ENCODE measurements at regions not wholly inside any gene's neighbourhood (a gene's known extent, or its start where the extent isn't known, plus 50 kb on each side); places are given as distances from the start of the nearest gene placed in this dataset.

GRCh38 chr6:43990627-43991619, 136.3 kb downstream of the MRPL14 start:
- TF ChIP-seq EZH2 (IDR thresholded peaks at IDR 0.05; ENCODE audit: borderline replicate concordance, insufficient read depth, low read depth, low read length, poor library complexity, severe bottlenecking): no peak
- TF ChIP-seq, protein P1, sequence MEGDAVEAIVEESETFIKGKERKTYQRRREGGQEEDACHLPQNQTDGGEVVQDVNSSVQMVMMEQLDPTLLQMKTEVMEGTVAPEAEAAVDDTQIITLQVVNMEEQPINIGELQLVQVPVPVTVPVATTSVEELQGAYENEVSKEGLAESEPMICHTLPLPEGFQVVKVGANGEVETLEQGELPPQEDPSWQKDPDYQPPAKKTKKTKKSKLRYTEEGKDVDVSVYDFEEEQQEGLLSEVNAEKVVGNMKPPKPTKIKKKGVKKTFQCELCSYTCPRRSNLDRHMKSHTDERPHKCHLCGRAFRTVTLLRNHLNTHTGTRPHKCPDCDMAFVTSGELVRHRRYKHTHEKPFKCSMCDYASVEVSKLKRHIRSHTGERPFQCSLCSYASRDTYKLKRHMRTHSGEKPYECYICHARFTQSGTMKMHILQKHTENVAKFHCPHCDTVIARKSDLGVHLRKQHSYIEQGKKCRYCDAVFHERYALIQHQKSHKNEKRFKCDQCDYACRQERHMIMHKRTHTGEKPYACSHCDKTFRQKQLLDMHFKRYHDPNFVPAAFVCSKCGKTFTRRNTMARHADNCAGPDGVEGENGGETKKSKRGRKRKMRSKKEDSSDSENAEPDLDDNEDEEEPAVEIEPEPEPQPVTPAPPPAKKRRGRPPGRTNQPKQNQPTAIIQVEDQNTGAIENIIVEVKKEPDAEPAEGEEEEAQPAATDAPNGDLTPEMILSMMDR (IDR thresholded peaks at IDR 0.05): no peak
- WGBS (ENCODE audit: insufficient coverage): 75% methylated on average over 17 of the region's 18 CpGs
- DNase-seq (no peak), ATAC-seq (ENCODE audit: low read depth) (no peak)
- Histone ChIP-seq H2AFZ (ENCODE audit: insufficient read depth, low read depth, low read length, poor library complexity, severe bottlenecking) (no peak overlapping the region), H3K79me2 (ENCODE audit: control insufficient read depth, insufficient read depth, low read length) (no peaks in the 10 kb centered on the region), H3K9me3 (ENCODE audit: control extremely low read depth in 1 of 3, control insufficient read depth in 2 of 3, insufficient read depth in 1 of 3, low read length in 2 of 3) (no peaks in the 10 kb centered on the region), H3K9ac (ENCODE audit: low read length) (no peak overlapping the region), H3K4me3 (ENCODE audit: control extremely low read depth in 1 of 5, extremely low read depth in 1 of 5, insufficient read depth in 1 of 5, low read depth in 2 of 5, low read length in 4 of 5) (no peak overlapping the region), H3K27me3 (replicated peaks in 1 of 4; ENCODE audit: control extremely low read depth in 1 of 4, control insufficient read depth in 3 of 4, insufficient read depth in 4 of 4, low read length in 3 of 4) (peaks cover 0 to 3% (median 0%) of the 10 kb centered on the region in 4 experiments), H3K4me2 (replicated peaks; ENCODE audit: low read depth, low read length, poor library complexity, severe bottlenecking) (no peak overlapping the region), H3K4me1 (ENCODE audit: control insufficient read depth in 2 of 2, insufficient read depth in 2 of 2, low read length in 2 of 2) (peaks cover 0 to 3% of the 10 kb centered on the region in 2 donors), H3K27ac (ENCODE audit: low read length in 2 of 2) (no peak overlapping the region), H3K36me3 (replicated peaks in 1 of 2; ENCODE audit: control extremely low read depth in 1 of 2, control insufficient read depth in 1 of 2, extremely low read depth in 1 of 2, insufficient read depth in 2 of 2, low read length in 1 of 2) (no peaks in the 10 kb centered on the region), H4K20me1 (ENCODE audit: control insufficient read depth, insufficient read depth, low read length, poor library complexity, severe bottlenecking) (no peaks in the 10 kb centered on the region)
- Mint-ChIP-seq H3K27me3 (peaks cover 24% of the 10 kb centered on the region), H3K9me3 (ENCODE audit: insufficient read depth) (no peaks in the 10 kb centered on the region), H3K4me1 (peaks cover 2% of the 10 kb centered on the region), H3K4me3 (no peak overlapping the region), H3K27ac (no peak overlapping the region)
- ChIA-PET CTCF (interaction anchor here (1.1 kb wide), 1 partner anchor 86 kb away, joined by 3 read pairs; no protein-coding TSS in a partner anchor), POLR2A (no interaction called here)
- intact Hi-C loops (cut with micrococcal nuclease): no loop called here

GRCh38 chr6:43990275-43990626, 137.0 kb downstream of the MRPL14 start:
- H3K27ac Mint-ChIP-seq: no peak overlapping the region
- Histone ChIP-seq H3K4me2 (replicated peaks; ENCODE audit: low read depth, low read length, poor library complexity, severe bottlenecking) (no peak overlapping the region), H3K4me3 (ENCODE audit: control extremely low read depth in 1 of 5, extremely low read depth in 1 of 5, insufficient read depth in 1 of 5, low read depth in 2 of 5, low read length in 4 of 5) (no peak overlapping the region), H4K20me1 (ENCODE audit: control insufficient read depth, insufficient read depth, low read length, poor library complexity, severe bottlenecking) (no peaks in the 10 kb centered on the region), H3K27me3 (replicated peaks in 1 of 4; ENCODE audit: control extremely low read depth in 1 of 4, control insufficient read depth in 3 of 4, insufficient read depth in 4 of 4, low read length in 3 of 4) (peaks cover 0 to 3% (median 0%) of the 10 kb centered on the region in 4 experiments), H3K36me3 (replicated peaks in 1 of 2; ENCODE audit: control extremely low read depth in 1 of 2, control insufficient read depth in 1 of 2, extremely low read depth in 1 of 2, insufficient read depth in 2 of 2, low read length in 1 of 2) (no peaks in the 10 kb centered on the region), H2AFZ (ENCODE audit: insufficient read depth, low read depth, low read length, poor library complexity, severe bottlenecking) (no peak overlapping the region), H3K9ac (ENCODE audit: low read length) (no peak overlapping the region), H3K27ac (ENCODE audit: low read length in 2 of 2) (no peak overlapping the region), H3K9me3 (ENCODE audit: control extremely low read depth in 1 of 3, control insufficient read depth in 2 of 3, insufficient read depth in 1 of 3, low read length in 2 of 3) (no peaks in the 10 kb centered on the region), H3K4me1 (ENCODE audit: control insufficient read depth in 2 of 2, insufficient read depth in 2 of 2, low read length in 2 of 2) (peaks cover 0 to 3% of the 10 kb centered on the region in 2 donors), H3K79me2 (ENCODE audit: control insufficient read depth, insufficient read depth, low read length) (no peaks in the 10 kb centered on the region)
- ChIA-PET CTCF (interaction anchor here (1.1 kb wide), 1 partner anchor 86 kb away, joined by 3 read pairs; no protein-coding TSS in a partner anchor), POLR2A (no interaction called here)
- H3K27me3 Mint-ChIP-seq: peaks cover 24% of the 10 kb centered on the region
- 84% methylated on average over 7 of the region's 9 CpGs for WGBS (ENCODE audit: insufficient coverage)
- H3K9me3 Mint-ChIP-seq (ENCODE audit: insufficient read depth): no peaks in the 10 kb centered on the region
- intact Hi-C loops (cut with micrococcal nuclease): no loop called here
- peaks cover 2% of the 10 kb centered on the region for H3K4me1 Mint-ChIP-seq
- H3K4me3 Mint-ChIP-seq: no peak overlapping the region
- ATAC-seq (ENCODE audit: low read depth): no peak
- DNase-seq: no peak
- TF ChIP-seq, protein P1 (IDR thresholded peaks at IDR 0.05): no peak
- TF ChIP-seq EZH2 (IDR thresholded peaks at IDR 0.05; ENCODE audit: borderline replicate concordance, insufficient read depth, low read depth, low read length, poor library complexity, severe bottlenecking): no peak

All from B cell (primary cell).